Activated CD8-positive, alpha-beta T cell treated with anti-CD3 and anti-CD28 coated beads, Interleukin-2, amount 10 ng/mL, durations not matched to agents 7 days and 5 days (primary cell): ENCODE measurements at regions not wholly inside any gene's neighbourhood (a gene's known extent, or its start where the extent isn't known, plus 50 kb on each side); places are given as distances from the start of the nearest gene placed in this dataset.

Source experiments
- ATAC-seq: fragments of 150-1000 bp; cut with Tn5 transposase; one replicate; pipeline ENCODE4 v1.10.0; 2021; ENCODE audit warnings: moderate library complexity
- CTCF ChIA-PET: fragments of 350-600 bp; sonication (Branson Sonifier 250); formaldehyde crosslinking; loops from one replicate; lab custom pipeline; 2021; ENCODE audit warnings: antibody characterized with exemption; lab: Charles Lee
- POLR2A ChIA-PET: fragments of 350-600 bp; sonication (Branson Sonifier 250); formaldehyde crosslinking; loops from one replicate; lab custom pipeline; 2021; ENCODE audit warnings: antibody characterized with exemption; lab: Charles Lee
- DNase-seq: peaks from one replicate; pipeline ENCODE4 v3.0.0-alpha.2; 2020
- H3K27ac Mint-ChIP-seq: one replicate; pipeline ENCODE4 v1.8.0; 2021; ENCODE audit warnings: mild to moderate bottlenecking, mixed read lengths
- H3K27me3 Mint-ChIP-seq: one replicate; pipeline ENCODE4 v1.8.0; 2021; ENCODE audit warnings: low read depth, mixed read lengths
- H3K36me3 Mint-ChIP-seq: one replicate; pipeline ENCODE4 v1.8.0; 2021; ENCODE audit warnings: low read depth, mixed read lengths
- H3K4me1 Mint-ChIP-seq: one replicate; pipeline ENCODE4 v1.8.0; 2021; ENCODE audit warnings: low read depth, mixed read lengths
- H3K4me3 Mint-ChIP-seq: one replicate; pipeline ENCODE4 v1.8.0; 2021; ENCODE audit warnings: mild to moderate bottlenecking, mixed read lengths
- H3K9me3 Mint-ChIP-seq: one replicate; pipeline ENCODE4 v1.8.0; 2022; ENCODE audit warnings: mixed read lengths; ENCODE audit not compliant: insufficient read depth

DNA sequence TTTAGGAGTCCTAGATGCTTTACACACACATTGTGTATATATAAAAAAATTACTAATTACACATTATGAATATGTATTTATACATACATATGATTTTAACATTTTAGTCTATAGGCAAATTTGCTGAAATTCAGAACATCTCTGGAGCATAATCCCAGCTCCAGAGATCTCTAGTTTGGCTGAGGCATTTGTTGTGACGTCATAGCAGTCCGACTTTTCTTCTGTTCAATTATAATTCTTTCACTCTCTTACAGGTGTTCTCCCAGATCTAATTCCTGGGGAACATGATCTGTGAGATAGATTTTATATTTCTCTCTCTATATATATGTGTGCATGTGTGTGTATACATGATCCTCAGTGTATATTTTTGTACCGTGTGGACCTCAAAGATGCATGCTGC is 1876.2 kb downstream of the EFNA5 start:
- no peak overlapping the region for H3K27ac Mint-ChIP-seq
- ATAC-seq (no peak), DNase-seq (no peak)
- H3K27me3 Mint-ChIP-seq = no peaks in the 10 kb centered on the region
- H3K36me3 Mint-ChIP-seq = no peaks in the 10 kb centered on the region
- H3K4me1 Mint-ChIP-seq = no peaks in the 10 kb centered on the region
- H3K4me3 Mint-ChIP-seq = no peak overlapping the region
- ChIA-PET POLR2A (no interaction called here), CTCF (no interaction called here)
- no peaks in the 10 kb centered on the region for H3K9me3 Mint-ChIP-seq

DNA sequence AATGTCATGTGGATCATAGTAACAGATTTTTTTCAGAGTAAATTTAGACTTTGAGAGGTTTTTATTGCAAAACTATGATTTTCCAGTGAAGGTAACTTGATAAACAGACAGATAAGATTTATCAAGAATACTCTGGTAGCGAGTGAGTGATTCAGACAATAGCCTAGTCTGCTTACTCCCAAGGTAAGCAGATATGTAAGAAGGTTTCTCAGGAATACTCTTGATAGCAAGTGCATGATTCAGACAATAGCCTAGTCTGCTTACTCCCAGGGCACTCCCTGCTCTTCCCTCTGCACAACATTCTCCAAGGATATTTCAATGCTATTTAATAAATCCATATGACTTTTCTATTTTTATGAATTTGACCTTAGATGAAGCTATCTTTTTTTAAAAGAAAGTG is 1881.5 kb downstream of the EFNA5 start:
- H3K27me3 Mint-ChIP-seq = no peaks in the 10 kb centered on the region
- ChIA-PET CTCF (no interaction called here), POLR2A (no interaction called here)
- no peaks in the 10 kb centered on the region for H3K4me1 Mint-ChIP-seq
- H3K36me3 Mint-ChIP-seq = no peaks in the 10 kb centered on the region
- ATAC-seq (no peak), DNase-seq (no peak)
- H3K4me3 Mint-ChIP-seq = no peak overlapping the region
- no peak overlapping the region for H3K27ac Mint-ChIP-seq
- no peaks in the 10 kb centered on the region for H3K9me3 Mint-ChIP-seq

DNA sequence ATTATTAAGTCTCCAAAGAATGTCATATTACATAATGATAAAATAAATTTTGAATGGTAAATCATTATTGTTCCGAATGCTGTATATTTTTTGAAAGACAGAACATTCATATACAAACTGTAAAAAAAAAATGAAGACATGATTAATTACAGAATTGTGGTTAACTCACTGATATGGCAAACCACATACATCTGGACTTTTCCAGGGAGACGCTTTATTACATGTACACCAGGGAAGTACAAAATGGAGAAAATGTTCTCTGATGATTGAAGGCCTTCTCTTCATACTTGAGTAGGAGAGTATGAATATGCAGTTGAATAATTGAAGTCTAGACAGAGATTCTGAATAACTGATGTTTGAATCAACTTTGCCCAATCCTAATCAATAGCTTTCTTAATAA is 1886.9 kb downstream of the EFNA5 start:
- H3K27me3 Mint-ChIP-seq = no peaks in the 10 kb centered on the region
- H3K27ac Mint-ChIP-seq = no peak overlapping the region
- CTCF ChIA-PET = no interaction called here
- no peaks in the 10 kb centered on the region for H3K9me3 Mint-ChIP-seq
- no peak overlapping the region for H3K4me3 Mint-ChIP-seq
- no peak for ATAC-seq
- DNase-seq = no peak
- H3K4me1 Mint-ChIP-seq = no peaks in the 10 kb centered on the region
- POLR2A ChIA-PET = no interaction called here
- H3K36me3 Mint-ChIP-seq = no peaks in the 10 kb centered on the region

DNA sequence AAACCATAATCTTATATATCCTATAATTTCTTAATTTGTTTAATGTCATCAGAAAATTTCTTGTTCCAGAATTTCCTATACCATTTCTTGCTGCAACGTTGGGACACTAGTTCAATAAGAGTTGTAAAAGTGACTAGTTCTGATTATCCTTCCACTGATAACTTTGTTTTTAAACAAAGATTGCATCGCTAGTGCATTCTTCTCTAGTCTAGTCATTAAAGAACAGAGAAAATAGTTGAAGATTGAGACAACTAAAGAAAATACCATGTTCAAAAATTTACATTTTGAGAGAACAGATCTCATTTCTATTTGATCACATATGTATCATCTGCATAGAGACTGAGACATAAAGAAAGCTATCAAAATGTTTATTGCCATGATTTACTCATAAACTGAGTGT is 1888.2 kb downstream of the EFNA5 start:
- no peaks in the 10 kb centered on the region for H3K36me3 Mint-ChIP-seq
- ATAC-seq (no peak), DNase-seq (no peak)
- ChIA-PET POLR2A (no interaction called here), CTCF (no interaction called here)
- no peaks in the 10 kb centered on the region for H3K4me1 Mint-ChIP-seq
- peaks cover 2% of the 10 kb centered on the region for H3K9me3 Mint-ChIP-seq
- no peaks in the 10 kb centered on the region for H3K27me3 Mint-ChIP-seq
- no peak overlapping the region for H3K4me3 Mint-ChIP-seq
- H3K27ac Mint-ChIP-seq = no peak overlapping the region

DNA sequence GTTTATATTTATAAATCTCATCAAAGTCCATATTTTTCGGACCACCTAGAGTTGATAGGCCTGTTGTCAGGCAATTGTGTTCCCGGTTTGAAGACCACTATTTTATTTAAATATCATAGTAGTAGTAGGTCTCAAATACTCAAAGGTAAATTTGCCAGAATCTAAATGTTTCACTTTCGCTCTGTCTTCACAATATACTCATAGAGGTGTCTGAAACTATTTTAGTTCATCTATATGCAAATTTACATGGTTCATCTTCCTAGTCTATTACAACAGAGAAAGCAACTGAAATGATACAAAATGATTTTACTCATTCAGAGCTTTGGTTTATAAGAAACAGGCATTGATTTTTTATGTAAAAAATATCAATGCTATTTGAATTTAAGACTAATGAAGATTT is 1897.5 kb downstream of the EFNA5 start:
- DNase-seq (no peak), ATAC-seq (no peak)
- H3K4me3 Mint-ChIP-seq = no peak overlapping the region
- CTCF ChIA-PET = no interaction called here
- H3K9me3 Mint-ChIP-seq = peaks cover 3% of the 10 kb centered on the region
- no peaks in the 10 kb centered on the region for H3K36me3 Mint-ChIP-seq
- POLR2A ChIA-PET = no interaction called here
- H3K27ac Mint-ChIP-seq = no peak overlapping the region
- H3K4me1 Mint-ChIP-seq = no peaks in the 10 kb centered on the region
- H3K27me3 Mint-ChIP-seq = no peaks in the 10 kb centered on the region

DNA sequence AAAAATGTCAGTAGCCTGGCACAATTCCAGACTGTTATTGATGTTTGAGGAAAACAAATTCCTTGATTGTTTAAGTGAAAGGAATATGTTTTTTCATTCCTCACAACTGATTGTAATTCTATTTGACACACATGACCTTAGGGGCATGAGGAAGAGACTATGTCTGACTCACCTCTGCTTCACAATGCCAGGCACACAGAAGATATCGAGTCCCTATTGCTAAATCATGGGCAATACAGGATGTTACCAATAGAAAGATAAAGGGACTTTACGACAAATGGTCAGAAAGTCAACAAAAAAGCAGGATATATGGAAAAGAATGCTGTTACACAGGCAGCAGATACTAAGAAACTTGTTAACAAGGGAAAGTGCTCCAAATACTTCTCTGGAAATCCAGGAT is 1903.5 kb downstream of the EFNA5 start:
- H3K4me1 Mint-ChIP-seq = no peaks in the 10 kb centered on the region
- POLR2A ChIA-PET = no interaction called here

DNA sequence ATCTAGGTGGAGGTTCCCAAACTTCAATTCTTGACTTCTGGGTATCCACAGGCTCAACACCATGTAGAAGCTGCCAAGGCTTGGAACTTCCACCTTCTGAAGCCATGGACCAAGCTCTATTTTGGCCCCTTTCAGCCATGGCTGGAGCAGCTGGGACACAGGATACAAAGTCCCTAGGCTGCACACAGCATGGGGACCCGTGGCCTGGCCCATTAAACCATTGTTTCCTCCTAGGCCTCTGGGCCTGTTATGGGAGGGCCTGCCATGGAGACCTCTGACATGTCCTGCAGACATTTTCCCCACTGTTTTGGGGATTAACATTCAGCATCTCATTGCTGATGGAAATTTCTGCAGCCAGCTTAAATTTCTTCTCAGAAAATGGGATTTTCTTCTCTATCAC is 1908.0 kb downstream of the EFNA5 start:
- H3K36me3 Mint-ChIP-seq = no peaks in the 10 kb centered on the region
- no peak for ATAC-seq

More for the DNA sequence above, 1903.5 kb downstream of the EFNA5 start:
- CTCF ChIA-PET = no interaction called here
- Mint-ChIP-seq H3K4me3 (no peak overlapping the region), H3K27me3 (no peaks in the 10 kb centered on the region), H3K27ac (no peak overlapping the region), H3K9me3 (peaks cover 17% of the 10 kb centered on the region), H3K36me3 (no peaks in the 10 kb centered on the region)
- ATAC-seq (no peak), DNase-seq (no peak)

DNA sequence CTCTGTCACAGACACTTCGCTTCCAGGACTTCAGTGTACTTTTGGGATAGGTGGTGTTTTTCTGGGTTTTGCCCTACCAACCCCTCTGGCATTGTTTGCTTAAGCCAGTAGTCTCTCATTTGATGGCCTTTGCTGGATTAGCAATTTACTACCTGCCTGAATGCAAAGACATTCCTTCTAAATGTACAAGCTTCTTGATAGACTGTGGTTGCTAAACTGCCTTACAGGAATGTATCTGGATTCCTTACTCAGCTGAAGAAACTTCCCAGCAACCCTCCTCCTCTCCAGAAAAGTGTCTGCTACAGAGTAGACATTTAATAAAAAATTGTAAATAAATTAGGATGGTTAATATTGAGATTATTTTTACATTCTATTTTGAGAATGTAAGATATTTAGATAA is 1916.7 kb downstream of the EFNA5 start:
- no peak overlapping the region for H3K27ac Mint-ChIP-seq
- CTCF ChIA-PET = no interaction called here
- no peak for ATAC-seq
- no peaks in the 10 kb centered on the region for H3K4me1 Mint-ChIP-seq
- no peak overlapping the region for H3K4me3 Mint-ChIP-seq
- POLR2A ChIA-PET = no interaction called here
- DNase-seq = no peak
- H3K9me3 Mint-ChIP-seq = peaks cover 12% of the 10 kb centered on the region
- no peaks in the 10 kb centered on the region for H3K36me3 Mint-ChIP-seq
- H3K27me3 Mint-ChIP-seq = no peaks in the 10 kb centered on the region

More for the DNA sequence above, 1908.0 kb downstream of the EFNA5 start:
- H3K27ac Mint-ChIP-seq = no peak overlapping the region
- no peaks in the 10 kb centered on the region for H3K27me3 Mint-ChIP-seq
- ChIA-PET POLR2A (no interaction called here), CTCF (no interaction called here)
- no peak overlapping the region for H3K4me3 Mint-ChIP-seq
- DNase-seq = no peak
- peaks cover 28% of the 10 kb centered on the region for H3K9me3 Mint-ChIP-seq
- H3K4me1 Mint-ChIP-seq = no peaks in the 10 kb centered on the region

DNA sequence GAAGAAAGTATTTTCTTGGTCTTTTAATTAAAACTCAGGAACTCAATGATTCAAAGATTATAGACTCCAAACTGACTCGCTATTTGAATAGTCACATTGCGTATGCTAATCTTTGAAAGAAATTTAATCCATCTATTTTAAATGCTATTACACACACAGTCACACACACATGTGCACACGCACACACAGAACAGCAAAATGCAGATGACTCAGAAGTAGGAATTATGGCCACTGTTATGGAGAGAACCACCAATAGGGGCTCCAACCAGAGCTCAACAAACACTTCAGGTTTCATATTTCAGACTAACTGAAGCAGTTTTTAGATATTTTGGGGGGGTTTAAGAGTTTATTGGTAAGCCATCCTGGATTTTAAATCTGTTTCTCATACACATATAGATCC is 1917.9 kb downstream of the EFNA5 start:
- DNase-seq (no peak), ATAC-seq (no peak)
- POLR2A ChIA-PET = no interaction called here
- Mint-ChIP-seq H3K4me1 (no peaks in the 10 kb centered on the region), H3K27me3 (no peaks in the 10 kb centered on the region), H3K36me3 (no peaks in the 10 kb centered on the region), H3K4me3 (no peak overlapping the region), H3K27ac (no peak overlapping the region), H3K9me3 (peaks cover 6% of the 10 kb centered on the region)
- CTCF ChIA-PET = no interaction called here

DNA sequence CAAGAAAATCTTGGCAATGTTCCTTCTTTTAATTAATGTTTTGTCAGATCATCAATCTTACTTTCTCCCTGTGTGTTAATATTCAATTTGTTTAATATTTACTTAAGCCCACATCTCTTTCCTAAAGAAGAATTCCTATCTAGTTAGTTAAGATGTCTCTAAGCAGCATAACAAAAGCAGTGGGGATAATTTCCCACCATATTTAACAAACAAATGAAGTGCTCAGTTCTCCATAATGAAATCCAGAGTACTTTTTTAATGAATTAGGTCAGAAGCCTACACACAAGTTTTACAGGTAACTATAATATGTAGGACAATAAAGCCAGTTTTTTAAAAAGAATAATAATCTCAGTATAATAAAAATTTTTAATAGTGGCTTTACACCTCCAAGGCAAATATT is 1918.8 kb downstream of the EFNA5 start:
- ChIA-PET CTCF (no interaction called here), POLR2A (no interaction called here)
- no peak overlapping the region for H3K4me3 Mint-ChIP-seq
- H3K9me3 Mint-ChIP-seq = peaks cover 6% of the 10 kb centered on the region
- no peaks in the 10 kb centered on the region for H3K27me3 Mint-ChIP-seq
- DNase-seq (no peak), ATAC-seq (no peak)
- H3K27ac Mint-ChIP-seq = no peak overlapping the region
- no peaks in the 10 kb centered on the region for H3K36me3 Mint-ChIP-seq
- no peaks in the 10 kb centered on the region for H3K4me1 Mint-ChIP-seq

DNA sequence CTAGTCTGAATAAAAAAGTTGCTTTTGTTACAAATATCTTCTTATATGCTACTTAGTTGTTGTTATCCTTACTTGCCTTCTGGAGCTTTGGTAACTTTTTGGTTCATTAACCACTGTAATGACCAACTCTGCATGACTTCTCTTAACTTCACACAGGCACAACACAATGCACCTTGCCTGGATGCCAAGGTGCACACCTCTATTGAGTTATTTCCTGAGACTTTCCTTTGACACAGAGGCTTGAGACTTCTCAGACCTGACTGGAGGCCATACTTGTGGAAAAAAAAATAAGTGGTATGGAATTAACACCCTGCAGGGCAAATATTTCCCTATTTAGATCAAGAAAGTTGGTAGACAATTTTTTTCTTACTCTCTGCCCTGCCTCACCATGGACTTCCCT is 1925.6 kb downstream of the EFNA5 start:
- Mint-ChIP-seq H3K4me3 (no peak overlapping the region), H3K27ac (no peak overlapping the region), H3K36me3 (no peaks in the 10 kb centered on the region), H3K27me3 (no peaks in the 10 kb centered on the region), H3K4me1 (no peaks in the 10 kb centered on the region), H3K9me3 (no peaks in the 10 kb centered on the region)
- POLR2A ChIA-PET = no interaction called here
- DNase-seq (no peak), ATAC-seq (no peak)
- CTCF ChIA-PET = no interaction called here

DNA sequence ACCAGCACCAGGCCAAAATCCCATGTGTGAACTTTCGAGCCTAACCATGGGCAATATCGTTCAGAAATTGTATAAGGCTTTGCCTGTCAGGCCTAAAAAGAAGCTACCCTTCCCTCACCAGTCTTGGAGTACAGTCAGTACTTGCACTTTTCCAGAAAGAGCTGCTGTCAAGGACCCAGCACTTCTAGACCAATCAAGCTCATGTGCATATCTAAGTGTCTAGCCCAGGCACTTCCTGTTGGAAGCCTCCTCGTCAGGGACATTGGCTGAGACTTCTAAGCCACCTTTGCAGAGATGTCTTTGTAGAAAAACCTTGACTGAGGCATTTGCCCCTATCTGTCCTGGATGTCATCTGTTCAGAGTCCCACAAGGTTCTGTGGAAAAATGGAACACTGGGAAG is 1930.5 kb downstream of the EFNA5 start:
- no peaks in the 10 kb centered on the region for H3K36me3 Mint-ChIP-seq
- no peak overlapping the region for H3K4me3 Mint-ChIP-seq
- H3K4me1 Mint-ChIP-seq = no peaks in the 10 kb centered on the region
- ATAC-seq (no peak), DNase-seq (no peak)
- H3K27ac Mint-ChIP-seq = no peak overlapping the region
- POLR2A ChIA-PET = no interaction called here
- no peaks in the 10 kb centered on the region for H3K27me3 Mint-ChIP-seq
- CTCF ChIA-PET = no interaction called here
- no peaks in the 10 kb centered on the region for H3K9me3 Mint-ChIP-seq

DNA sequence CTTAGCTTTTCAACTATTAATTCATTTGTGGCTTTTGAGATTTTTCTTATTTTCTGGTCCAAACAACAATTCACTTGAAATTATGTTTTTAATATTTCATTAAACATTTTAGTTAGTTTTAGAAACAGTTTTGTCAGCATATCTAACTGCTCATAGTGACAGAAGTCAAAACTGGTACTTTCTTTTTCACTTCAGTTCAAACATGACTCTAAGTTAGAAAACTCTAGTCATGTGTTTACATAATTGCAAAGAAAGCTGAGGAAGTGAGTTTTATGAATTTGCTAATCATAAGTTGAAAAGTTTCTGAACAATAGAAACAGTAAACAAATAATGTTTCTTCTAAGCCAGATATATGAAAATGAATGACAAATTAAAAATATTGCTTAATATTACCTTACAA is 1931.0 kb downstream of the EFNA5 start:
- H3K27ac Mint-ChIP-seq = no peak overlapping the region
- ChIA-PET POLR2A (no interaction called here), CTCF (no interaction called here)
- H3K4me1 Mint-ChIP-seq = no peaks in the 10 kb centered on the region
- no peaks in the 10 kb centered on the region for H3K9me3 Mint-ChIP-seq
- no peak for ATAC-seq
- H3K4me3 Mint-ChIP-seq = no peak overlapping the region
- no peaks in the 10 kb centered on the region for H3K27me3 Mint-ChIP-seq
- no peaks in the 10 kb centered on the region for H3K36me3 Mint-ChIP-seq
- no peak for DNase-seq
